ENCODE measurements at regions not wholly inside any gene's neighbourhood (a gene's known extent, or its start where the extent isn't known, plus 50 kb on each side); places are given as distances from the start of the nearest gene placed in this dataset.

DNA sequence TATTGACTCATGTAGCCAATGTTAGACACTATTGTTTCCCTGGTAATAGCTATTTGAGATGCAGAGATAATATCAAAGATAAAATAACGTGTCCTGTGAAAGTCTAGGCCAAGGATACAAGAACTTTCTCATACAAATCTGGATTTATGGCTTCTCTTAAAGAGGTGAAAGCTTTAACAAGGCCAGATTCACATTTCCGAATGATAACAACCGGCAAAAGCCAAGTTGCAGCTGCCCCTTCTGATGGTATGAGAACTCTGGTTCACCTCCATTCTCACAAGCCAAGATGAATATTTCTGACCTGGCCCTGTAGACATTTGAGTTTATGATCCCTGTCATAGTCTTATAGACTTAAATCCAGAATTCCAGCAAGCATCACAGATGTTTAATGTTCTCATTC, 230.4 kb upstream of the ZC3H12C start:
- TF ChIP-seq, protein P1, sequence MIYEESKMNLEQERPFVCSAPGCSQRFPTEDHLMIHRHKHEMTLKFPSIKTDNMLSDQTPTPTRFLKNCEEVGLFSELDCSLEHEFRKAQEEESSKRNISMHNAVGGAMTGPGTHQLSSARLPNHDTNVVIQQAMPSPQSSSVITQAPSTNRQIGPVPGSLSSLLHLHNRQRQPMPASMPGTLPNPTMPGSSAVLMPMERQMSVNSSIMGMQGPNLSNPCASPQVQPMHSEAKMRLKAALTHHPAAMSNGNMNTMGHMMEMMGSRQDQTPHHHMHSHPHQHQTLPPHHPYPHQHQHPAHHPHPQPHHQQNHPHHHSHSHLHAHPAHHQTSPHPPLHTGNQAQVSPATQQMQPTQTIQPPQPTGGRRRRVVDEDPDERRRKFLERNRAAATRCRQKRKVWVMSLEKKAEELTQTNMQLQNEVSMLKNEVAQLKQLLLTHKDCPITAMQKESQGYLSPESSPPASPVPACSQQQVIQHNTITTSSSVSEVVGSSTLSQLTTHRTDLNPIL (CRISPR knock-in tag; IDR thresholded peaks at IDR 0.05; ENCODE audit: low read depth), result no peak
- peak; percentile 50; the same call in 1 of the 2 replicates for TF ChIP-seq ISL1 (CRISPR knock-in tag; IDR thresholded peaks at IDR 0.05)
- no peak for ATAC-seq

DNA sequence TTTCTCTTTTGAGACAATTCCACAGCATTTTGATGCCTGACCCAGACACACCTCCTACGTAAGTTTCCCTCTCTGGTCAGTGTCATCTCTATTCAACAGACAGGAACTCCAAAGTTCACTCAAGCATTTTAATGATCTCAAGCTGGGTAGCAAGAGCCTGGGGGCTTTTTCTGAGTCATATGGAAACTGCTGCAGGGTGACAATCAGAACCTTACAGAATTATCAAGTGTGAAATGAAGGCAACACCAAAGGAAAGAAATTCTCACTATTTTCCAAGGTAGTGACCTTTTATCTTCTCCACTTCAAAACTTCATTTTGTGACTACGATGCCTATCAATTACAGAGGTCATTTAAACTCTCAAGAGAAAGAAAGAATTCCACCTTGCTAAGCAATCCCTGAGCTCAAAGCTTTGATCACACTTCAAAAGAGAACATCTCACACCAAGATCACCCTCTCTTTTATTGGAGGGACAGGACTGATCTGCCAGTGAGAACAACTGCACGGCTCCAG, 229.0 kb upstream of the ZC3H12C start:
- TF ChIP-seq, protein P2, sequence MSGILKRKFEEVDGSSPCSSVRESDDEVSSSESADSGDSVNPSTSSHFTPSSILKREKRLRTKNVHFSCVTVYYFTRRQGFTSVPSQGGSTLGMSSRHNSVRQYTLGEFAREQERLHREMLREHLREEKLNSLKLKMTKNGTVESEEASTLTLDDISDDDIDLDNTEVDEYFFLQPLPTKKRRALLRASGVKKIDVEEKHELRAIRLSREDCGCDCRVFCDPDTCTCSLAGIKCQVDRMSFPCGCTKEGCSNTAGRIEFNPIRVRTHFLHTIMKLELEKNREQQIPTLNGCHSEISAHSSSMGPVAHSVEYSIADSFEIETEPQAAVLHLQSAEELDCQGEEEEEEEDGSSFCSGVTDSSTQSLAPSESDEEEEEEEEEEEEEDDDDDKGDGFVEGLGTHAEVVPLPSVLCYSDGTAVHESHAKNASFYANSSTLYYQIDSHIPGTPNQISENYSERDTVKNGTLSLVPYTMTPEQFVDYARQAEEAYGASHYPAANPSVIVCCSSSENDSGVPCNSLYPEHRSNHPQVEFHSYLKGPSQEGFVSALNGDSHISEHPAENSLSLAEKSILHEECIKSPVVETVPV (CRISPR knock-in tag; IDR thresholded peaks at IDR 0.05), result no peak
- TF ChIP-seq, protein P3, sequence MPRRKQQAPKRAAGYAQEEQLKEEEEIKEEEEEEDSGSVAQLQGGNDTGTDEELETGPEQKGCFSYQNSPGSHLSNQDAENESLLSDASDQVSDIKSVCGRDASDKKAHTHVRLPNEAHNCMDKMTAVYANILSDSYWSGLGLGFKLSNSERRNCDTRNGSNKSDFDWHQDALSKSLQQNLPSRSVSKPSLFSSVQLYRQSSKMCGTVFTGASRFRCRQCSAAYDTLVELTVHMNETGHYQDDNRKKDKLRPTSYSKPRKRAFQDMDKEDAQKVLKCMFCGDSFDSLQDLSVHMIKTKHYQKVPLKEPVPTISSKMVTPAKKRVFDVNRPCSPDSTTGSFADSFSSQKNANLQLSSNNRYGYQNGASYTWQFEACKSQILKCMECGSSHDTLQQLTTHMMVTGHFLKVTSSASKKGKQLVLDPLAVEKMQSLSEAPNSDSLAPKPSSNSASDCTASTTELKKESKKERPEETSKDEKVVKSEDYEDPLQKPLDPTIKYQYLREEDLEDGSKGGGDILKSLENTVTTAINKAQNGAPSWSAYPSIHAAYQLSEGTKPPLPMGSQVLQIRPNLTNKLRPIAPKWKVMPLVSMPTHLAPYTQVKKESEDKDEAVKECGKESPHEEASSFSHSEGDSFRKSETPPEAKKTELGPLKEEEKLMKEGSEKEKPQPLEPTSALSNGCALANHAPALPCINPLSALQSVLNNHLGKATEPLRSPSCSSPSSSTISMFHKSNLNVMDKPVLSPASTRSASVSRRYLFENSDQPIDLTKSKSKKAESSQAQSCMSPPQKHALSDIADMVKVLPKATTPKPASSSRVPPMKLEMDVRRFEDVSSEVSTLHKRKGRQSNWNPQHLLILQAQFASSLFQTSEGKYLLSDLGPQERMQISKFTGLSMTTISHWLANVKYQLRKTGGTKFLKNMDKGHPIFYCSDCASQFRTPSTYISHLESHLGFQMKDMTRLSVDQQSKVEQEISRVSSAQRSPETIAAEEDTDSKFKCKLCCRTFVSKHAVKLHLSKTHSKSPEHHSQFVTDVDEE (CRISPR knock-in tag; IDR thresholded peaks at IDR 0.05), result no peak
- TF ChIP-seq ZC3H10 (CRISPR knock-in tag; IDR thresholded peaks at IDR 0.05) (no peak), TCF4 (CRISPR knock-in tag; IDR thresholded peaks at IDR 0.05; ENCODE audit: borderline replicate concordance) (no peak), PPARA (CRISPR knock-in tag; IDR thresholded peaks at IDR 0.05; ENCODE audit: borderline replicate concordance) (no peak), ZNF70 (CRISPR knock-in tag; IDR thresholded peaks at IDR 0.05) (no peak)
- TF ChIP-seq, protein P4, sequence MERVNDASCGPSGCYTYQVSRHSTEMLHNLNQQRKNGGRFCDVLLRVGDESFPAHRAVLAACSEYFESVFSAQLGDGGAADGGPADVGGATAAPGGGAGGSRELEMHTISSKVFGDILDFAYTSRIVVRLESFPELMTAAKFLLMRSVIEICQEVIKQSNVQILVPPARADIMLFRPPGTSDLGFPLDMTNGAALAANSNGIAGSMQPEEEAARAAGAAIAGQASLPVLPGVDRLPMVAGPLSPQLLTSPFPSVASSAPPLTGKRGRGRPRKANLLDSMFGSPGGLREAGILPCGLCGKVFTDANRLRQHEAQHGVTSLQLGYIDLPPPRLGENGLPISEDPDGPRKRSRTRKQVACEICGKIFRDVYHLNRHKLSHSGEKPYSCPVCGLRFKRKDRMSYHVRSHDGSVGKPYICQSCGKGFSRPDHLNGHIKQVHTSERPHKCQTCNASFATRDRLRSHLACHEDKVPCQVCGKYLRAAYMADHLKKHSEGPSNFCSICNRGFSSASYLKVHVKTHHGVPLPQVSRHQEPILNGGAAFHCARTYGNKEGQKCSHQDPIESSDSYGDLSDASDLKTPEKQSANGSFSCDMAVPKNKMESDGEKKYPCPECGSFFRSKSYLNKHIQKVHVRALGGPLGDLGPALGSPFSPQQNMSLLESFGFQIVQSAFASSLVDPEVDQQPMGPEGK (CRISPR knock-in tag; IDR thresholded peaks at IDR 0.05; ENCODE audit: borderline replicate concordance), result no peak
- TF ChIP-seq, protein P1 (CRISPR knock-in tag; IDR thresholded peaks at IDR 0.05; ENCODE audit: low read depth), result no peak
- ATAC-seq, result no peak

DNA sequence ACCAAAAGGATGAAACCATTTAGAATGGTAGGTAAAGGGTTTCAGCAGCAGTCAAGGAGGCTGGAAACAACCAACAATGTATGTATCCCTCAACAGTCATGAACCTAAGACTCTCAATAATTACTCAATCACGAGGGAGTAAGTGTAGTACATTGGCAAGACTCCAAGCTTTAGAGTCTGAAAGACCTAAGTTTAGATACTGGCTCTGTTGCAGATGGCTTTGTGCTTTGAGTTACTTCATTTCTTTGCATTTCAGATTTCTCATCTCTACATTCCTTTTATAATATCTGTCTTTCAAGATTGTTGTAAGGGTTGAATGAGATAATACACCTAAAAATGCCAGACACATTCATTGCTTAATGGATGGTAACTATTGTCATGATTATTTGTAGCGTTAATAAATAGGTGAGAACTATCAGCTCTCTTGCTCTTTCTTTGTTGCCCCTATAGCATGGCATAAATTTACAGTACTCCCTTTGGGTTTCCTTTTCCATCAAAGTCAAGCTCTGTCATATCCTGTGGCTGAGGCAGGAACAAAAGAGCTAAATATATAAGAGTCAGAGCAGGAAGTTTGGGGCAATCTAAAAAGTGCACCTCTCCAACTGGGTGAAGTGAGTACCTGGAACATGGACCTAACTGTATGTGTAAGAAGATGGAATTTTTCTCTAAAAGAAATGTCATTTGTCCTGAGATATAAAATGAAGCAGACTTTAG, 228.2 kb upstream of the ZC3H12C start:
- TF ChIP-seq CSDC2 (CRISPR knock-in tag; IDR thresholded peaks at IDR 0.05), result no peak
- no peak for TF ChIP-seq ZNF70 (CRISPR knock-in tag; IDR thresholded peaks at IDR 0.05)
- TF ChIP-seq ZNF565 (CRISPR knock-in tag; conservative IDR thresholded peaks at IDR 0.05; ENCODE audit: low read depth), result no peak
- peak; percentile 19; the same call in 1 of the 2 replicates for TF ChIP-seq ISL1 (CRISPR knock-in tag; IDR thresholded peaks at IDR 0.05)
- TF ChIP-seq, protein P2 (CRISPR knock-in tag; IDR thresholded peaks at IDR 0.05), result no peak
- TF ChIP-seq, protein P5, sequence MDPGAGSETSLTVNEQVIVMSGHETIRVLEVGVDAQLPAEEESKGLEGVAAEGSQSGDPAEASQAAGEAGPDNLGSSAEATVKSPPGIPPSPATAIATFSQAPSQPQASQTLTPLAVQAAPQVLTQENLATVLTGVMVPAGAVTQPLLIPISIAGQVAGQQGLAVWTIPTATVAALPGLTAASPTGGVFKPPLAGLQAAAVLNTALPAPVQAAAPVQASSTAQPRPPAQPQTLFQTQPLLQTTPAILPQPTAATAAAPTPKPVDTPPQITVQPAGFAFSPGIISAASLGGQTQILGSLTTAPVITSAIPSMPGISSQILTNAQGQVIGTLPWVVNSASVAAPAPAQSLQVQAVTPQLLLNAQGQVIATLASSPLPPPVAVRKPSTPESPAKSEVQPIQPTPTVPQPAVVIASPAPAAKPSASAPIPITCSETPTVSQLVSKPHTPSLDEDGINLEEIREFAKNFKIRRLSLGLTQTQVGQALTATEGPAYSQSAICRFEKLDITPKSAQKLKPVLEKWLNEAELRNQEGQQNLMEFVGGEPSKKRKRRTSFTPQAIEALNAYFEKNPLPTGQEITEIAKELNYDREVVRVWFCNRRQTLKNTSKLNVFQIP (CRISPR knock-in tag; IDR thresholded peaks at IDR 0.05; ENCODE audit: borderline replicate concordance, low read depth), result no peak
- peak; percentile 55; the same call in 1 of the 2 replicates for TF ChIP-seq ZFP30 (CRISPR knock-in tag; IDR thresholded peaks at IDR 0.05)
- TF ChIP-seq TCF4 (CRISPR knock-in tag; IDR thresholded peaks at IDR 0.05; ENCODE audit: borderline replicate concordance), result no peak
- no peak for TF ChIP-seq ESRRG (CRISPR knock-in tag; IDR thresholded peaks at IDR 0.05)
- ATAC-seq, result no peak

Measured in SK-N-SH treated with all-trans-retinoic acid at 6 μM for 48 hours (cell line).